ENCODE measurements at regions not wholly inside any gene's neighbourhood (a gene's known extent, or its start where the extent isn't known, plus 50 kb on each side); places are given as distances from the start of the nearest gene placed in this dataset.

DNA sequence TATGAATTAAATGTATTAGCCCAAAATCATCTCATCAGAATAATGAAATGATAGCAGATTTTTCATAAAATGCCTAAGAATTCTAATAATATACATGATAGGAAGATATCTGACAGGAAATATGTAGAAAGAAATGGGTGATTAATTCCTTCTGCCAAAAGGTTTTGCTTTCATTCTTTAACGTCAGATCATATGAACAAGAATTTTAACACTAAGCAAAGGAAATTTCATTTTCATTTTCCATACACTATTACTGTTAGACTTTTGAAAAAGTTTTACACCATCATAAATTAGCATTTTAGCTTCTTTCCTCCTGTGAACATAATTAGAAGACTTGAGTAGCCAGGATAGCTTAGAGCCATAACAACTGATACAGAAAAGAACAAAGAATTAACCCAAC lies 1099.9 kb downstream of the NSUN3 start:
- Histone ChIP-seq H3K4me3 (ENCODE audit: low read depth in 1 of 5, low read length in 5 of 5) (no peak overlapping the region), H3K9me3 (ENCODE audit: control insufficient read depth in 5 of 5, low read length in 5 of 5) (peaks cover 0 to 5% (median 0%) of the 10 kb centered on the region in 5 donors), H3K36me3 (ENCODE audit: control insufficient read depth in 5 of 5, insufficient read depth in 5 of 5, low read length in 5 of 5) (no peaks in the 10 kb centered on the region), H3K9ac (ENCODE audit: low read length in 5 of 5) (no peak overlapping the region), H3K27me3 (ENCODE audit: control insufficient read depth in 5 of 5, insufficient read depth in 4 of 5, low read length in 5 of 5) (no peaks in the 10 kb centered on the region), H3K4me1 (ENCODE audit: control insufficient read depth in 5 of 5, insufficient read depth in 5 of 5, low read length in 5 of 5) (no peaks in the 10 kb centered on the region), H3K27ac (ENCODE audit: low read depth, low read length) (no peak overlapping the region)

DNA sequence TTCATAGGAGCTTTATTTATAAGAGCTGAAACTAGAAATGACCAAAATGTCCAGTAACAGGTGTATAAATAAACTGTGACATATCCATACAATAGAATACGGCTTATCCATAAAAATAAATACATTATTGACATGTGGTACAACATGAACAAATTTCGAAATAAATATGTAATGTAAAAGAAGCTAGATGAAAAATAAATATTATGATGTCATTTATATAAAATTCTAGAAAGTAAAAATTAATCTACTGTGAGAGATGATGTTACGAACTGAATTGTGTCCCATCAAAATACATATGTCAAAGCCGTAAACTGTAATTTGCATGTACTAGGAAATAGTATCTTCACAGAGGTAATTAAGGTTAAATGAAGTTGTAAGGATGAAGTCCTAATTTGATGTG lies 1104.9 kb downstream of the NSUN3 start:
- Histone ChIP-seq H3K4me1 (ENCODE audit: control insufficient read depth in 5 of 5, insufficient read depth in 5 of 5, low read length in 5 of 5) (no peaks in the 10 kb centered on the region), H3K4me3 (ENCODE audit: low read depth in 1 of 5, low read length in 5 of 5) (no peak overlapping the region), H3K36me3 (ENCODE audit: control insufficient read depth in 5 of 5, insufficient read depth in 5 of 5, low read length in 5 of 5) (no peaks in the 10 kb centered on the region), H3K27ac (ENCODE audit: low read depth, low read length) (no peak overlapping the region), H3K9ac (ENCODE audit: low read length in 5 of 5) (no peak overlapping the region), H3K9me3 (ENCODE audit: control insufficient read depth in 5 of 5, low read length in 5 of 5) (peaks cover 0 to 3% (median 0%) of the 10 kb centered on the region in 5 donors), H3K27me3 (ENCODE audit: control insufficient read depth in 5 of 5, insufficient read depth in 4 of 5, low read length in 5 of 5) (no peaks in the 10 kb centered on the region)

DNA sequence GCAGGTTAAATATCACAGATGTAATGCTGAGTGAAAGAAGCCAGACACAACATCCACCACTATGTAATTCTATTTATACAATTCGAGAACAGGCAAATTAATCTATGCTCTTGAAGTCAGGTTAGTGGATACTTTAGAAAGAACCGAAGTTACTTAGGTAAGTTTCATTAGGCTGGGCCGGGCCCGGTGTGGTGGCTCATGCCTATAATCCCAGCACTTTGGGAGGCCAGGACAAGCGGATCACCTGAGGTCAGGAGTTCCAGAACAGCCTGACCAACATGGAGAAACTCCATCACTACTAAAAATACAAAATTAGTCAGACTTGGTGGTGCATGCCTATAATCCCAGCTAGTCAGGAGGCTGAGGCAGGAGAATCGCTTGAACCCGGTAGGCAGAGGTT lies 1105.7 kb downstream of the NSUN3 start:
- Histone ChIP-seq H3K36me3 (ENCODE audit: control insufficient read depth in 5 of 5, insufficient read depth in 5 of 5, low read length in 5 of 5) (no peaks in the 10 kb centered on the region), H3K9me3 (ENCODE audit: control insufficient read depth in 5 of 5, low read length in 5 of 5) (peaks cover 0 to 3% (median 0%) of the 10 kb centered on the region in 5 donors), H3K27ac (ENCODE audit: low read depth, low read length) (no peak overlapping the region), H3K27me3 (ENCODE audit: control insufficient read depth in 5 of 5, insufficient read depth in 4 of 5, low read length in 5 of 5) (no peaks in the 10 kb centered on the region), H3K4me3 (ENCODE audit: low read depth in 1 of 5, low read length in 5 of 5) (no peak overlapping the region), H3K4me1 (ENCODE audit: control insufficient read depth in 5 of 5, insufficient read depth in 5 of 5, low read length in 5 of 5) (no peaks in the 10 kb centered on the region), H3K9ac (ENCODE audit: low read length in 5 of 5) (no peak overlapping the region)

DNA sequence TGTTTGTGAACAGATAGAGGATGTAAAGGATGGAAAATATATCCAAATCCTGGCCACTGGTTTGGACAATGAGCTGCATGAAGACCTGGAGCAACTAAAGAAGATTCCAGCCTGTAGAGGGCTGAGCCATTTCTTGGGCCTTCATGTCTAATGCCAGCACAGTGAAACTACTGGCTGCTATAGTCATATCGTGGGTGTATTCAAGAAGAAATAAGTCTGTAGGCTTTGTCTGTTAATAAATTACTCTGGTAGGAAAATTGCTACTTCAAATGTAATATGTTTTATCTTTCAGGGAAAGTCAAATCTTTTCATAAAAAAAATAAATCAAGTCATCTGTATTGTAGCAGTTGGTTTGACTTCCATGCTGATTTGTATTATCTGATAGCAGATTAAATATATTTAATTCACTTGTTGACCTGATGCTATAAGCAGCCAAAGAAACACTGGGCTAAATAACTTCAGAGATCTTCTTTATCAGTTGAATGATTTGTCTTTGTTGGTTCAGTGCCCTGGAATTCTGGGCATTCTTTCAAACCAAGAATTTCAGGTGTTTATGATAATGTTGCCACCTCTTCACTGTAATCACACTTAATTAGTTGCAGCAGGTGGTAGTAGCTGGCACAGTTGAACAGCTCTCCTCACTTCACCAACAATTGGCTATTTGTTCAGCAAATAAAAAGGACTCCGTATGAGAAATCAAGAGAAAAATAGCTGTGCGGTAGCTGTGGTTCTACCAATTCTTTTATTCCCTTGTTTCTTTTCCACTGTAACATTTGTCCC lies 1109.5 kb downstream of the NSUN3 start:
- H3K4me1 ChIP-seq (ENCODE audit: control insufficient read depth in 5 of 5, insufficient read depth in 5 of 5, low read length in 5 of 5) = no peaks in the 10 kb centered on the region
- no peak overlapping the region for H3K9ac ChIP-seq (ENCODE audit: low read length in 5 of 5)
- H3K36me3 ChIP-seq (ENCODE audit: control insufficient read depth in 5 of 5, insufficient read depth in 5 of 5, low read length in 5 of 5) = no peaks in the 10 kb centered on the region
- peaks cover 0 to 3% (median 0%) of the 10 kb centered on the region in 5 donors for H3K9me3 ChIP-seq (ENCODE audit: control insufficient read depth in 5 of 5, low read length in 5 of 5)
- no peak overlapping the region for H3K27ac ChIP-seq (ENCODE audit: low read depth, low read length)
- no peak overlapping the region for H3K4me3 ChIP-seq (ENCODE audit: low read depth in 1 of 5, low read length in 5 of 5)
- H3K27me3 ChIP-seq (ENCODE audit: control insufficient read depth in 5 of 5, insufficient read depth in 4 of 5, low read length in 5 of 5) = no peaks in the 10 kb centered on the region

DNA sequence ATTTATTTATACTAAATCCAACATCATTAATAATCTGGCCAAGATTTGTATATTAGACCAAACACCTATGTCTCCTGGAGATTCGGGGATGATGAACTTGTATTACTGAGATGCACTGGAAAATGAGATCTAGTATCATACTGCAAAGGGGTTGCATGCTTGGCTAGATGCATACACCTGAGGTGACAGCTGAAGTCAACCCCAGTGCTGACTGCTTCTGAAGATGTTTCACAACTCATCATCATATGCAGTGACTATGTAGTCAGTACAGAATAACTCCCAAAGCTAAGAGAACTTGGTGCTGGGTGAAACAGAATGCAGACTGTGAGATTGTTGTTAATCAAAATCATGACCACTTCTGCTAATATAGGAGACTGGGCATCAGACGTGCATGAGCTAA lies 1114.2 kb downstream of the NSUN3 start:
- Histone ChIP-seq H3K4me1 (ENCODE audit: control insufficient read depth in 5 of 5, insufficient read depth in 5 of 5, low read length in 5 of 5) (no peaks in the 10 kb centered on the region), H3K36me3 (ENCODE audit: control insufficient read depth in 5 of 5, insufficient read depth in 5 of 5, low read length in 5 of 5) (no peaks in the 10 kb centered on the region), H3K27me3 (ENCODE audit: control insufficient read depth in 5 of 5, insufficient read depth in 4 of 5, low read length in 5 of 5) (no peaks in the 10 kb centered on the region), H3K9me3 (ENCODE audit: control insufficient read depth in 5 of 5, low read length in 5 of 5) (no peaks in the 10 kb centered on the region), H3K27ac (ENCODE audit: low read depth, low read length) (no peak overlapping the region), H3K4me3 (ENCODE audit: low read depth in 1 of 5, low read length in 5 of 5) (no peak overlapping the region), H3K9ac (ENCODE audit: low read length in 5 of 5) (no peak overlapping the region)

DNA sequence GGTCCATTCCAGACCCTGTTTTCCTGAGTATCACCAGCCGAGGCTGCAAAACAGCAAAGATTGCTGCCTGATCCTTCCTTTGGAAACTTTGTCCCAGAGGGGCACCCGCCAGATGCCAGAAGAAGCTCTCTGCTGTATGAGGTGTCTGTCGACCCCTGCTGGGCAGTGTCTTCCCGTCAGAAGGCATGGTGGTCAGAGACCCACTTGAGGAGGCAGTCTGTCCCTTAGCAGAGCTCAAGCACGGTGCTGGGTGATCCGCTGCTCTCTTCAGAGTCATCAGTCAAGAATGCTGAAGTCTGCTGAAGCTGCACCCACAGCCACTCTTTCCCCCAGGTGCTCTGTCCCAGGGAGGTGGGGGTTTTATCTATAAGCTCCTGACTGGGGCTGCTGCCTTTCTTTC lies 1121.2 kb downstream of the NSUN3 start:
- H3K9ac ChIP-seq (ENCODE audit: low read length in 5 of 5) = no peak overlapping the region
- H3K27me3 ChIP-seq (ENCODE audit: control insufficient read depth in 5 of 5, insufficient read depth in 4 of 5, low read length in 5 of 5) = no peaks in the 10 kb centered on the region
- H3K27ac ChIP-seq (ENCODE audit: low read depth, low read length) = no peak overlapping the region
- H3K4me1 ChIP-seq (ENCODE audit: control insufficient read depth in 5 of 5, insufficient read depth in 5 of 5, low read length in 5 of 5) = no peaks in the 10 kb centered on the region
- no peaks in the 10 kb centered on the region for H3K36me3 ChIP-seq (ENCODE audit: control insufficient read depth in 5 of 5, insufficient read depth in 5 of 5, low read length in 5 of 5)
- H3K4me3 ChIP-seq (ENCODE audit: low read depth in 1 of 5, low read length in 5 of 5) = no peak overlapping the region
- H3K9me3 ChIP-seq (ENCODE audit: control insufficient read depth in 5 of 5, low read length in 5 of 5) = no peaks in the 10 kb centered on the region

DNA sequence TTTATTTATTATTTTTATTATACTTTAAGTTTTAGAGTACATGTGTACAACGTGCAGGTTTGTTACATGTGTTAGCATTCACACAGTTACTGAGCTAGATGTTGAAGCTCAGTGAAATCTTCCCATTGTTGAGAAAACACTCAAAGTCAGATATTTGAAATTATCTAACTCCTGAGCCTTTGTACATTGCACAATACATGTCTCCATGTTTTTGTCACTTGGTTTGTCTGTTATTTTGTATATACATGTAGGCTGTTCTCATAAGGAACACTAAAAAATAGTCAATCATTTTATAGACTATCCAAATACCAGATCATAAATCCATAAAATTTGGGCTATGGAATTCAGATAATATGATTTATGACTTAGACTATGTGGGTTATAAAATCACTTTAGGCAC lies 1126.5 kb downstream of the NSUN3 start:
- H3K9ac ChIP-seq (ENCODE audit: low read length in 5 of 5) = no peak overlapping the region
- H3K27ac ChIP-seq (ENCODE audit: low read depth, low read length) = no peak overlapping the region
- H3K27me3 ChIP-seq (ENCODE audit: control insufficient read depth in 5 of 5, insufficient read depth in 4 of 5, low read length in 5 of 5) = no peaks in the 10 kb centered on the region

DNA sequence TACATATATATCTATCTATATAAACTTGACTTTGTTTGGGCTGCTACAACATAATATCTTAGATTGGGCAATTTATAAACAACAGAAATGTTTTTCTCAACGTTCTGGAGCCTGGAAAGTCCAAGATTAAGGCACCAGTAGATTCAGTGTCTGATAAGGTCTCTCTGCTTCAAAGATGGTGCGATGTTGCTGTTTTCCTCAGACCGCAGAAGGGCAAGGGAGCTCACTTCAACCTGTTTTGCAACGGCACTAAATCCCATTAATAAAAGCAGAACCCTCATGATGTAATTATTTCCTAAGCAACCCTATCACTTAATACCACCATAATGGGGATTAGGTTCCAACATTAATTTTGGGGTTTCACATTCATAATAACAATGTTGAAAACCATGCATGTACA lies 1134.8 kb downstream of the NSUN3 start:
- H3K4me1 ChIP-seq (ENCODE audit: control insufficient read depth in 5 of 5, insufficient read depth in 5 of 5, low read length in 5 of 5) = no peaks in the 10 kb centered on the region
- no peaks in the 10 kb centered on the region for H3K27me3 ChIP-seq (ENCODE audit: control insufficient read depth in 5 of 5, insufficient read depth in 4 of 5, low read length in 5 of 5)
- no peak overlapping the region for H3K27ac ChIP-seq (ENCODE audit: low read depth, low read length)
- no peaks in the 10 kb centered on the region for H3K36me3 ChIP-seq (ENCODE audit: control insufficient read depth in 5 of 5, insufficient read depth in 5 of 5, low read length in 5 of 5)
- no peak overlapping the region for H3K9ac ChIP-seq (ENCODE audit: low read length in 5 of 5)
- H3K9me3 ChIP-seq (ENCODE audit: control insufficient read depth in 5 of 5, low read length in 5 of 5) = peaks cover 0 to 4% (median 0%) of the 10 kb centered on the region in 5 donors
- H3K4me3 ChIP-seq (ENCODE audit: low read depth in 1 of 5, low read length in 5 of 5) = no peak overlapping the region

More for the DNA sequence above, 1126.5 kb downstream of the NSUN3 start:
- Histone ChIP-seq H3K4me1 (ENCODE audit: control insufficient read depth in 5 of 5, insufficient read depth in 5 of 5, low read length in 5 of 5) (no peaks in the 10 kb centered on the region), H3K4me3 (ENCODE audit: low read depth in 1 of 5, low read length in 5 of 5) (no peak overlapping the region), H3K36me3 (ENCODE audit: control insufficient read depth in 5 of 5, insufficient read depth in 5 of 5, low read length in 5 of 5) (no peaks in the 10 kb centered on the region), H3K9me3 (ENCODE audit: control insufficient read depth in 5 of 5, low read length in 5 of 5) (no peaks in the 10 kb centered on the region)

DNA sequence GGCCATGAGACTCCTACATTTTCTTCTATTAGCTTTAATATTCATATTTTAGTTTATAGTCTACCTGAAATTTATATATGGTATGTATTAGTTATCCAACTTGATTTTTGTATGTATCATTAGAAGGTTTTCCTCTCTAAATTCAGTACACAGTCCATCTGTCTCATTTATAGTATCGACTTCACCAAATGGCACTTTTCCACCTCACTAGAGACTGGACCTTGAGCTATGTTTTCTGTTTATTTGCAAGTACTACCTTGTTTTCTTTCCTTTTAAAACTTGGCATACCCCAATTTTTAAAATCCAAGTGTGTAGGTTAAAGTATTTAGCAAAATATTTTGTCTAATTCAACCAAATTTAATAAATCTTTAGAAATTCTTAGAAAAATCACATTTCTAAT lies 1137.5 kb downstream of the NSUN3 start:
- Histone ChIP-seq H3K9ac (ENCODE audit: low read length in 5 of 5) (no peak overlapping the region), H3K9me3 (ENCODE audit: control insufficient read depth in 5 of 5, low read length in 5 of 5) (peaks cover 0 to 8% (median 0%) of the 10 kb centered on the region in 5 donors), H3K27me3 (ENCODE audit: control insufficient read depth in 5 of 5, insufficient read depth in 4 of 5, low read length in 5 of 5) (no peaks in the 10 kb centered on the region), H3K27ac (ENCODE audit: low read depth, low read length) (no peak overlapping the region), H3K36me3 (ENCODE audit: control insufficient read depth in 5 of 5, insufficient read depth in 5 of 5, low read length in 5 of 5) (no peaks in the 10 kb centered on the region), H3K4me3 (ENCODE audit: low read depth in 1 of 5, low read length in 5 of 5) (no peak overlapping the region), H3K4me1 (ENCODE audit: control insufficient read depth in 5 of 5, insufficient read depth in 5 of 5, low read length in 5 of 5) (no peaks in the 10 kb centered on the region)

DNA sequence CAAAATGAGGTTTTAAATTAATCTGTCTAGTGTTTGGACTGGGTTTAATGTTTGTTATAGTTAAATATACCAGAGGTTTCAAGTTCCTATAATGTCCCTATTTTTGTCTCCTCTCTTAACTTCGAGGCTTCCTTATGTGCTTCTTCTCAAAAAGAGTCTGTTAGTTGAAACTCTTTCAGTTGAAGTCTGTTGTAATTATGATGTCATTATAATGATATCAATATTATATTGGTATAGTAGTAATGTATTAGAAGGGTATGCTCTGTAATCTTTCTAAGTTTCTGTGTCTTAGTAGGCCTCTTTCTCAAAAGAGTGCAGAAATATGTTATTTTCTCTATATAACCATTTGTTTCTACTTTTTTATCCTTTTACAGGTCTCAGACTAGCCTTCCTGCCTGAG lies 1148.0 kb downstream of the NSUN3 start:
- Histone ChIP-seq H3K36me3 (ENCODE audit: control insufficient read depth in 5 of 5, insufficient read depth in 5 of 5, low read length in 5 of 5) (no peaks in the 10 kb centered on the region), H3K4me3 (ENCODE audit: low read depth in 1 of 5, low read length in 5 of 5) (no peak overlapping the region), H3K9ac (ENCODE audit: low read length in 5 of 5) (no peak overlapping the region), H3K9me3 (ENCODE audit: control insufficient read depth in 5 of 5, low read length in 5 of 5) (no peaks in the 10 kb centered on the region), H3K27me3 (ENCODE audit: control insufficient read depth in 5 of 5, insufficient read depth in 4 of 5, low read length in 5 of 5) (no peaks in the 10 kb centered on the region), H3K27ac (ENCODE audit: low read depth, low read length) (no peak overlapping the region), H3K4me1 (ENCODE audit: control insufficient read depth in 5 of 5, insufficient read depth in 5 of 5, low read length in 5 of 5) (no peaks in the 10 kb centered on the region)

Measured in subcutaneous abdominal adipose tissue (tissue), 5 donors.